ENCODE measurements at regions not wholly inside any gene's neighbourhood (a gene's known extent, or its start where the extent isn't known, plus 50 kb on each side); places are given as distances from the start of the nearest gene placed in this dataset.
A peak's percentile ranks its signal among the peaks of the same experiment; 100 is the strongest.

DNA sequence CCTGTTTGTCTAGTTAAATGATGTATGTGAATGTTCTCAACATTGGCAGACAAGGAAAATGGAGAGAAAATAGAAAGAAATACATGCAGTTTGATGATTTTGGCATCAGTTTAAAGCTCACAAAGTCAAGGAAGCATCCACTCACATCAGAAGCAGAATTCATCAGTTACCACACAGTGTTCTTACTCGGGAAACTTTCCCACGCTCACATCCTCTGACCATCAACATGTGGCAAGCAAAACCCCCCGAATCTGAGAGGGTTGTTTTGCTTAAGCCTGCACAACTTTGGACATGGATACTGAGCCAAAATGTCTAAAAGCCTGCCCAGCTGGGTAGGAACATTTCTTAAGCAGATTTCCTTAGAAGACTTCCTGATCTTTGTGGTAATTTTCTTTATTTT is 407.6 kb downstream of the ANKRD50 start:
- intact Hi-C loops (cut with DNase I) = no loop called here
- no peak for DNase-seq

DNA sequence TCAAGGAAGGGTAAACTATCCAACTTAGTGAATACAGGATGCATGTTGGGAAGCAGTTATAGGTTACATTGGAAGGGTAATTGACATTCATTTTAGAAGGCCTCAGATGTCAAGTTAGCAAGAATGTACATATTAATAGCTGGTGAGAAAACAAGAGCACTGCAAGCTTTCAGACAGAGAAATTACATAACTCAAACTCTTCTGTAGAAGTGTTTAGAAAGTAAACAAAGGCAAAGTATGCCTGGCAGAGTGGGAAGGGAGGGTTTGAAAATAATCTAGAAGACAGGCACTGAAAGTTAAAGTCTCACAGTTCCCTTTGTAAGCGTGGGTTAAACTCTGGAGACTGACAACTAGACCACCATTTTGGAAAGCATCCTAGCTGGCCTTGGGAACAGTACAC is 406.2 kb downstream of the ANKRD50 start:
- DNase-seq = no peak
- intact Hi-C loops (cut with DNase I) = no loop called here

- DNase-seq = no peak
- intact Hi-C loops (cut with DNase I) = no loop called here
Observed at GRCh38 chr4:124307143-124307542, 405.4 kb downstream of the ANKRD50 start.

DNA sequence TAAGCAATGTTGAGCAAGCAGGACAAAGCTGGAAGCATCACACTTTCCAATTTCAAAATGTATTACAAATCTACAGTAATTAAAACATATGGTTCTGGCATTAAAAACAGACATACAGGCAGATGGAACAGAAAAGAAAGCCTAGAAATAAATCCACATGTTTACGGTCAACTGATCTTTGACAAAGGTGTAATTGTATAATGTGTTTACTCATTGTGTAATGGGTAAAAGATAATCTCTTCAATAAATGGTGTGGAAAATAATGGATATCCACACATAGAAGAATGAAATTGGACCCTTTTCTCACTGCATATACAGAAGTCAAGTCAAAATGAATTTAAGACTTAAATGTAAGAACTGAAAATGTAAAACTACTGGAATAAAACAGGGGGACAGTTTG is 394.2 kb downstream of the ANKRD50 start:
- intact Hi-C loops (cut with DNase I) = no loop called here

GRCh38 chr4:124321364-124321763 is 391.2 kb downstream of the ANKRD50 start:
- intact Hi-C loops (cut with DNase I) = no loop called here
- DNase-seq = no peak

More for the DNA sequence above, 394.2 kb downstream of the ANKRD50 start:
- DNase-seq = no peak

DNA sequence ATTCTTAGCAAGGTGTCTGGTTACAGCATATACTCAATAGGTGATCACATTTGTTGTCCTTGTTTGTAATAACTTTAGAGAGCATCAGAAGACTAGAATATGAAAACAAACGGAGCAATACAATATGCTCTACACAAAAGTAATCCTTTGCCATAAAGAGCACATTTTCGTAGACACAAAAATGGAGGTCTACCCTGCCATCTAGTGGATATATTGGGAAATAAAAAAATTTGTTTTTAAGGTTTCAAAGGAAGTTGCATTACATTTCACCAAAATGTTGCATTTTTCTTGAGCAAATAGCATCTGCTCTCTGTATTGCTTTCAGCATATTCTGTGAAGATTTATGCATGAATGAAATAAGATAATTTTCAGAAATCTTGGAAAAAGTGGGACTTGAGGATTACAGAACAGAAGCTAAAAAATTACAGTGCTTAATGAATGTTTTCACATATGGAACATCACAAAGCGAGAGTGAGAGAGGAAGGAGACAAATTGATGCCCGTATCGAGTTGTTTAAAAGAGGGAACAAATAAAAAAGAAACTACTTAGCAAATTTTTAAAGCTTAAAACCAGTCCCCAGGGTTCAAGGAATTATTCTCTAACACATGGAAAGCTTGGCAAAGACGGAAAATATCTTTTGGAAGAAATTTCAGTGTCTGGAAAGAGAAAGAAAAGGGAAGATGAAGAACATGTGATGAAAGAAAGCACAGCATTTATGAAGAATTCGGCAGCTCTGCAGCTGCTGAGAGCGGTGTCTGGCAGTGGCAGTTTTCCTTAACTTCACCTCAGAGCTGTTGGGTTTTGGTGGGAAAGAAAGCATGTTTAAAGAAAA is 390.1 kb downstream of the ANKRD50 start:
- DNase-seq = no peak
- intact Hi-C loops (cut with DNase I) = no loop called here

GRCh38 chr4:124325690-124326089 is 386.8 kb downstream of the ANKRD50 start:
- intact Hi-C loops (cut with DNase I) = no loop called here
- no peak for DNase-seq

DNA sequence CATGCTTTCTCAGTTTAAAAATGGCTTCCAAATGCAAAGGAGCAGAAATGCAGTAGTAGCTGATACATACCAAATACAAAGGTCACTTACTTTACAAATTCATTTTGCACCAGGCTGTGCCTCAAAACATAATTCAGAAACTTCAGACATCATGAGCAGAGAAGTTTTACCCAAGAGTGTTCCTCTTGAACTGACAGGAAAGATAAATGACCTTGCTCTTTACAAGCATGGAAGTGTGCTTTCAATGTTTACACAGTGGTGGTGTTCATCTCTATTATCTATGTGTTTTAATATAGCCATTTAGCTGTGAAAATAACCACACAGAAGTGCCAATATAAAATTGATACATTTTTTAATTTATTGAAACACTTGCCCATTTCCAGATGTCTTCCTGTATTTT is 383.4 kb downstream of the ANKRD50 start:
- DNase-seq = no peak
- intact Hi-C loops (cut with DNase I) = no loop called here

- intact Hi-C loops (cut with DNase I) = no loop called here
- no peak for DNase-seq
Observed at GRCh38 chr4:124330045-124330444, 382.5 kb downstream of the ANKRD50 start.

DNA sequence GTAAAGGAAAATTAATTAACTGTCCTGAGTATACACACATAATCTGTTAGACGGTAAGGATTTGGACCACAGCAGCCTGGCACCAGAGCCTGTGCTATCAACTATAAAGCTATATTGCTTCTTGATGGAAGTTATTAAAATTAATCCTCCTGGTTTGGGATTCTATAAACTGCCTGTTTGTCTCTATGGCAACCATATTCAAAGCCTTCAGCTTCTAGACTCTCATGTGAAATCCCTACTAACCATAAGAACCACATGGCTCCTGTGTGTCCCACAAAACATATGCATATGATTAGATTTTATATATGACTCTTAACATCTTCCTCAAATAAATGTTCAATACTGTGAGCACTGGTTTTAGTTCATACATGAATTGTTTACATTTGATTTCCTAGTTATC is 380.8 kb downstream of the ANKRD50 start:
- DNase-seq = no peak
- intact Hi-C loops (cut with DNase I) = no loop called here

GRCh38 chr4:124333466-124333865 is 379.1 kb downstream of the ANKRD50 start:
- DNase-seq = no peak
- intact Hi-C loops (cut with DNase I) = no loop called here

DNA sequence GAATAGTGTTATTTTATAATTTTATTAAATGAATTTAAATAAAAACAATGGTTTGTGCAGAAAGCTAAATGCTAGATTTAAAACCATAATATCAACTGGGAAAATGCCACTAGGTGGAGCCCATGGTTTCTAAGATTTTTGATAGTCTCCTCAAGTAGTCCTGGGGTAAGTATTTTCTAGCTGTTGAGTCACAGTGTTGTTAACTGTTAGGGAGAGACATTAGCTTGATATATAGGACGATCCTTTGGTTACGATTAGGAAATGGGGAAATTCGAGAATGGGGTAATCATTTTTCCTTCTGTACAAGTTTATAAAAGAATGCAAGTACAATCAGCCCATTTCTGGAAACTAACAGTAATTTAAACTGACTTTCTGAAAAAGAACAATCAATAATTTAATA is 378.4 kb downstream of the ANKRD50 start:
- DNase-seq = peak in 1 of 10 donors; percentile 19
- intact Hi-C loops (cut with DNase I) = loop anchor here (1.0 kb wide), 2 partner anchors 911 to 949 kb away; no protein-coding TSS in a partner anchor

DNA sequence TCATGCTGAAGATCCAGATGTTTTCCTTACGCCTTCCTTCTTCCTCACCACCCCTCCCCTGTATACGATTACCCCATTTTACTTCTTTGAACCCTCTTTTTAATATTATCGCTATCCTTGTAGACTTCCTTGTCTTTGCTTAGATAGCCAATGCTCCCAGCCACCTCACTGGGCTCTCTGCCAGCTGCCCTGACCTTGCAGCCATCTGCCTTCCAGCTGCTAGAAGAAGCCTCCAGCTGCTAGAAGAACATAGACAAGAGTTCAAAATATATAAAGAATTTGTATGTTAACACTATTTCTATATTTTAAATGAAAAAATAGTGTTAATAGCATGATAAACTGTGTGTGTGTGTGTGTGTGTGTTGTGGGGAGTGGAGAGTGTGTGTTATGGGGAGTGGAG is 374.7 kb downstream of the ANKRD50 start:
- intact Hi-C loops (cut with DNase I) = no loop called here

GRCh38 chr4:124343661-124344171 is 368.8 kb downstream of the ANKRD50 start:
- DNase-seq = no peak

More for the DNA sequence above, 374.7 kb downstream of the ANKRD50 start:
- DNase-seq = peak in 2 of 10 donors; percentile 38 to 53

DNA sequence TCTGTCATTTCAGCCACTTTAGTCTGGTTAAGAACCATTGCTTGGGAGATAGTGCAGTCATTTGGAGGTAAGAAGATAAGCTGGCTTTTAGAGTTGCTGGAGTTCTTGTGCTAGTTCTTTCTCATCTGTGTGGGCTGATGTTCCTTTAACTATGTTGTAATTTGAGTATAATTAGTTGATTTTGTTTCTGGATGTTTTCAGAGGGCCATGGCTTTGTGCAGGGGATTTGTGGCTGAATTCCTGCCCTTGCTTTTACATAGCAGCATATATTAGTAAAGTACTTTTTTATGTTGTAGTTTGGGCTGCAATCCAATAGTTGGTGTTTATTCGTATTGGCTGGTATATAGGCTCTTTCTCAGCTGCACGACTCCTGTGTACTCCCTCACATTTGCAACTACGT is 339.6 kb downstream of the ANKRD50 start:
- no peak for DNase-seq
- intact Hi-C loops (cut with DNase I) = no loop called here

More at GRCh38 chr4:124343661-124344171, 368.8 kb downstream of the ANKRD50 start:
- intact Hi-C loops (cut with DNase I) = no loop called here

- DNase-seq = no peak
- intact Hi-C loops (cut with DNase I) = no loop called here
Observed at GRCh38 chr4:124386163-124386562, 326.4 kb downstream of the ANKRD50 start.

GRCh38 chr4:124386648-124387047 is 325.9 kb downstream of the ANKRD50 start:
- intact Hi-C loops (cut with DNase I) = no loop called here

DNA sequence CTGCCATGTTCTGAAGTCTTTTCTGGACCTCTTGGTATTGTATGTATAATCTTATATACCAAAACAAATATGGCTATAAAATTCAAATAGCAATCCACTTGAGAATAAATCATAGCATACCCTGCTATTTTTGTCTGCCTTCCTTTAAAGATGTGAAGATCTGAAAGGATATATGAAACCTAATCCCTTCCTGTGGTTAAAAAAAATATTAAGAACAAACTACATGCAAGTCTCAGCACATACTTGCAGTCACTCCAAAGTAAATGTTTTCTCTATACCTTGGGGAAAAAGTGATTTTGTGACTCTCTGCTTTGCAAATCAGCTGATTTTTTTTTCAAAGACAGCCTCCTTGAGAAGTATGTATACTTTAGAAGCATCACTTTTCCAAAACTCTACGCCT is 322.9 kb downstream of the ANKRD50 start:
- no peak for DNase-seq

More at GRCh38 chr4:124386648-124387047, 325.9 kb downstream of the ANKRD50 start:
- DNase-seq = no peak

GRCh38 chr4:124390861-124391260 is 321.7 kb downstream of the ANKRD50 start:
- intact Hi-C loops (cut with DNase I) = no loop called here

More for the DNA sequence above, 322.9 kb downstream of the ANKRD50 start:
- intact Hi-C loops (cut with DNase I) = no loop called here

DNA sequence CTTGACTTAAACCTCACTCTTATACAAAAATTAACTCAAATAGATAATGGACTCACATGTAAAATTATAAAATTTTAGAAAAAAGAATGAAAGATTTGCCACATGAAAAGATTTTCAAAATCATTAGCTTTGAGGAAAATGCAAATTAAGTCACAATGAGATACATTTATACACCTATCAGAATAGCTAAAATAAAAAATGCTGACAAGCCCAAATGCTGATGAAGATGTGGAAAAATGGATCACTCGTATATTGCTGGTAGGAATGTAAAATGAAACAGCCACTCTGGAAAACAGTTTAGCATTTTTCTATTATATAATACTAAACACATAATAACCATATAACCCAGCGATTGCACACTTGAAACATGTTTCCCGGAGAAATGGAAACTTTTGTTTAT is 316.2 kb downstream of the ANKRD50 start:
- intact Hi-C loops (cut with DNase I) = no loop called here
- no peak for DNase-seq

More at GRCh38 chr4:124390861-124391260, 321.7 kb downstream of the ANKRD50 start:
- DNase-seq = no peak

DNA sequence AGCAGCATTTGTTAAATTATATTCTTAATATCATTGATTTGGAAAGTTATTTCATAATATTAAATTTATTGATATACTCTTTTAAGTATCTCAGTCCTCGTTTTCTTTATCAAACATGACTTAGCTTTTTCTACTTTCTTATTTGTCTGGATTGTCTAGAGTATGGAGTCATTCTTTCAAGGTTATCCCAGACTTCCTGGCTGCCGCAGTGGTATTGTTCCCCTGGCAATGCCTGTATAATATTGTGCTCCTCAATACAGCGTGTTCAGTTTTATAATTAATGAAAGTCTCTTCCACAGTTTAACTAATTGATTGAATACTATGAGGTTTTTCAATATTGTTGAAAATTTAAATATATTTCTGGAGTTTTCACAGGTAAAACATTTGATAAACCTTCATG is 310.9 kb downstream of the ANKRD50 start:
- intact Hi-C loops (cut with DNase I) = no loop called here
- DNase-seq = no peak

DNA sequence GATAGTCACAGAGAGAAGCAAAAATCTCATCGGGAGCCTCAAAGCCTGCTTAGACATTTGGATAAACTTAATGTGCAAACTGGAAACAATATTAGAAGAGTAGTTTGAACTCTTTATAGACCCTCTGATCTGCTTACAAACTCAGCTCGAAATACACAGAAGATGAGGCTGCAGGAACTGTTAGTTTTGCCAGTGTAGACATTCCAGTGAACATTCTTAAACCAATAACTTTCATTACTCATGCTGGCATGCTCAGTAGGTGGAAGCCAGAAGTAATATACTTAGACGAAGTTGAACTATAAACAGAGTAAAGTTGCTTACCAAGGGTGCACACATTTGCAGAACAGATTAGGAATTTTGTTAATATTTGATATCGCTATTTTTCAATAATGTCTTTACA is 303.5 kb downstream of the ANKRD50 start:
- no peak for DNase-seq
- intact Hi-C loops (cut with DNase I) = no loop called here

Data from posterior cingulate gyrus (tissue), 11 donors.